ENCODE measurements at regions not wholly inside any gene's neighbourhood (a gene's known extent, or its start where the extent isn't known, plus 50 kb on each side); places are given as distances from the start of the nearest gene placed in this dataset.
"Not testable (repeated sequence)": the region's sequence is repeated elsewhere in the genome, so short reads cannot be mapped to it uniquely, and the experiment has no call there.

- DNase-seq (ENCODE audit: low spot score): no peak
These were observed 132.9 kb upstream of the GRB10 start for GRCh38 chr7:50915621-50916020.

GRCh38 chr7:50914460-50914859 lies 131.8 kb upstream of the GRB10 start:
- DNase-seq (ENCODE audit: low spot score): no peak

- DNase-seq (ENCODE audit: low spot score): no peak
These were observed 126.1 kb upstream of the GRB10 start for GRCh38 chr7:50908628-50909290.

- DNase-seq (ENCODE audit: low spot score): not testable (repeated sequence)
These were observed 116.1 kb upstream of the GRB10 start for GRCh38 chr7:50898604-50899477.

- not testable (repeated sequence) for DNase-seq (ENCODE audit: low spot score)
These were observed 104.4 kb upstream of the GRB10 start for GRCh38 chr7:50887061-50887460.

GRCh38 chr7:50872437-50872836 lies 89.7 kb upstream of the GRB10 start:
- no peak for DNase-seq (ENCODE audit: low spot score)

GRCh38 chr7:50869108-50869725 lies 86.5 kb upstream of the GRB10 start:
- DNase-seq (ENCODE audit: low spot score): peak; percentile 83

- DNase-seq (ENCODE audit: low spot score): no peak
These were observed 85.9 kb upstream of the GRB10 start for GRCh38 chr7:50868426-50869100.

- DNase-seq (ENCODE audit: low spot score): no peak
These were observed 84.3 kb upstream of the GRB10 start for GRCh38 chr7:50867034-50867356.

GRCh38 chr7:50866343-50867033 lies 83.8 kb upstream of the GRB10 start:
- no peak for DNase-seq (ENCODE audit: low spot score)

GRCh38 chr7:50865450-50865849 lies 82.8 kb upstream of the GRB10 start:
- DNase-seq (ENCODE audit: low spot score): no peak

GRCh38 chr7:50864694-50865093 lies 82.0 kb upstream of the GRB10 start:
- DNase-seq (ENCODE audit: low spot score): no peak

- DNase-seq (ENCODE audit: low spot score): no peak
These were observed 80.4 kb upstream of the GRB10 start for GRCh38 chr7:50863053-50863452.

GRCh38 chr7:50862302-50862701 lies 79.6 kb upstream of the GRB10 start:
- DNase-seq (ENCODE audit: low spot score): no peak

GRCh38 chr7:50860598-50860997 lies 77.9 kb upstream of the GRB10 start:
- DNase-seq (ENCODE audit: low spot score): no peak

GRCh38 chr7:50860174-50860573 lies 77.5 kb upstream of the GRB10 start:
- no peak for DNase-seq (ENCODE audit: low spot score)

GRCh38 chr7:50858528-50859245 lies 76.0 kb upstream of the GRB10 start:
- DNase-seq (ENCODE audit: low spot score): no peak

- DNase-seq (ENCODE audit: low spot score): no peak
These were observed 75.3 kb upstream of the GRB10 start for GRCh38 chr7:50857804-50858489.

- no peak for DNase-seq (ENCODE audit: low spot score)
These were observed 74.1 kb upstream of the GRB10 start for GRCh38 chr7:50856806-50857205.

GRCh38 chr7:50856231-50856630 lies 73.5 kb upstream of the GRB10 start:
- no peak for DNase-seq (ENCODE audit: low spot score)

GRCh38 chr7:50855526-50855925 lies 72.8 kb upstream of the GRB10 start:
- DNase-seq (ENCODE audit: low spot score): no peak

All from globus pallidus (tissue), 1 donor.